GM06990 (cell line): ENCODE measurements at regions not wholly inside any gene's neighbourhood (a gene's known extent, or its start where the extent isn't known, plus 50 kb on each side); places are given as distances from the start of the nearest gene placed in this dataset.

Source experiments
- DNase-seq: peaks from one replicate; pipeline ENCODE4 v3.0.0-alpha.2; 2011; ENCODE audit not compliant: insufficient read length; ENCODE audit errors: extremely low read depth
- H3K27me3 ChIP-seq: replicated peaks from 2 replicates; pipeline ENCODE4 v1.6.0; 2011; ENCODE audit warnings: low read length; ENCODE audit not compliant: control insufficient read depth, insufficient read depth
- H3K36me3 ChIP-seq: 2 replicates; pipeline ENCODE4 v1.5.1; 2011; ENCODE audit warnings: low read length; ENCODE audit not compliant: control insufficient read depth, insufficient read depth
- H3K4me3 ChIP-seq: replicated peaks from 2 replicates; pipeline ENCODE4 v1.5.1; 2011; ENCODE audit warnings: low read depth, mild to moderate bottlenecking, control low read depth, low read length
- TF ChIP-seq, protein P1 (sequence below): IDR thresholded peaks from 2 replicates; pipeline ENCODE4 v1.5.1; 2011; ENCODE audit warnings: low read length, control low read depth, mild to moderate bottlenecking, inconsistent platforms; ENCODE audit not compliant: insufficient read depth, poor library complexity, severe bottlenecking

DNA sequence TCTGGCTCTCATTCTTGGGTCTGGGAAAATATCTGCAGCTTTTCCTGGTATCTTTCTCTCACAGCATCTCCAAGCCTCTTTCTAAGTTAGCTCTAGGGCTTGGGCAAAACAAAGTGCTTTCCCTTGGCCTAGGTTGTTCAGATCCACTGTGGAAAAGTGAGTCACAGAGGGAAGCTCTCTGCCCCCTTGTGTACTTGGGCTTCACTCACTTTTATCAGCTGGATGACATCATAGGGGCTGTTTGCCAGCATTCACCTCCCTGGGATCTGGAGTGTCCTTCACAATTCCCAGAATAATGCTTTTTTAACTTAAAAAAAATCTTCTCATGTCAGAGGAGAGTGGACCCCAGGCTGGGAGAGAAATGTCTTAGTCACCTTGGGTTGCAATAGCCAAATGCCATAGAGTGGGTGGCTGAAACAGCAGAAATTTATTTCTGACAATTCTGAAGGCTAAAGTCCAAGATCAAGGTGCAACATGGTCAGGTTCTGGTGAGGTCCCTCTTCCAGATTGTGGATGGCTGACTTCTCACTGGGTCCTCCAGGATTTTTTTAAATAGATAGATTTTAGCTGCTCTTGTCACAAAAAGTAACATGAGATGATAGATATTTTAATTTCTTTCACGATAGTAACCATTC, 247.8 kb downstream of the SH2D1A start:
- TF ChIP-seq, protein P1, sequence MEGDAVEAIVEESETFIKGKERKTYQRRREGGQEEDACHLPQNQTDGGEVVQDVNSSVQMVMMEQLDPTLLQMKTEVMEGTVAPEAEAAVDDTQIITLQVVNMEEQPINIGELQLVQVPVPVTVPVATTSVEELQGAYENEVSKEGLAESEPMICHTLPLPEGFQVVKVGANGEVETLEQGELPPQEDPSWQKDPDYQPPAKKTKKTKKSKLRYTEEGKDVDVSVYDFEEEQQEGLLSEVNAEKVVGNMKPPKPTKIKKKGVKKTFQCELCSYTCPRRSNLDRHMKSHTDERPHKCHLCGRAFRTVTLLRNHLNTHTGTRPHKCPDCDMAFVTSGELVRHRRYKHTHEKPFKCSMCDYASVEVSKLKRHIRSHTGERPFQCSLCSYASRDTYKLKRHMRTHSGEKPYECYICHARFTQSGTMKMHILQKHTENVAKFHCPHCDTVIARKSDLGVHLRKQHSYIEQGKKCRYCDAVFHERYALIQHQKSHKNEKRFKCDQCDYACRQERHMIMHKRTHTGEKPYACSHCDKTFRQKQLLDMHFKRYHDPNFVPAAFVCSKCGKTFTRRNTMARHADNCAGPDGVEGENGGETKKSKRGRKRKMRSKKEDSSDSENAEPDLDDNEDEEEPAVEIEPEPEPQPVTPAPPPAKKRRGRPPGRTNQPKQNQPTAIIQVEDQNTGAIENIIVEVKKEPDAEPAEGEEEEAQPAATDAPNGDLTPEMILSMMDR: no peak

DNA sequence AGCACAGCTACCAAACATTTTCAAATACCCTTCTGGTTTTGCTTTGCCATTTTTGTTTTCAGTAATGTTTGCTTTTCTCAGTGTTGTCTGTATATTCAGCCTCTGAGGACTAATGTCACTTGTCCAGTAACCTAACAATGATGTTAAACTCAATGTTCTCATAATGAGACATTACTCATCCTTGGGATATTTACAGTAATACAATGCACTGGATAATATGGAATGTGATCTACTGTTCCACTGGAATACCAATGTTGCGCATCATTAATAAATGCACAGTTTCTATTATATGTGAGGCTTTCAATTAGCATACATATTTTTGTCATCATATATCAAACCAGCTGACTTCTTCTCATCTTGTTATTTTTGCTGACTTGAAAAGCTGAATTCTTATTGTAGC, 259.1 kb downstream of the SH2D1A start:
- TF ChIP-seq, protein P1: no peak
- no peak for DNase-seq
- H3K4me3 ChIP-seq: no peak overlapping the region
- no peaks in the 10 kb centered on the region for H3K27me3 ChIP-seq
- no peaks in the 10 kb centered on the region for H3K36me3 ChIP-seq

More for the DNA sequence above, 247.8 kb downstream of the SH2D1A start:
- no peaks in the 10 kb centered on the region for H3K27me3 ChIP-seq
- H3K36me3 ChIP-seq: no peaks in the 10 kb centered on the region
- no peak overlapping the region for H3K4me3 ChIP-seq
- no peak for DNase-seq

DNA sequence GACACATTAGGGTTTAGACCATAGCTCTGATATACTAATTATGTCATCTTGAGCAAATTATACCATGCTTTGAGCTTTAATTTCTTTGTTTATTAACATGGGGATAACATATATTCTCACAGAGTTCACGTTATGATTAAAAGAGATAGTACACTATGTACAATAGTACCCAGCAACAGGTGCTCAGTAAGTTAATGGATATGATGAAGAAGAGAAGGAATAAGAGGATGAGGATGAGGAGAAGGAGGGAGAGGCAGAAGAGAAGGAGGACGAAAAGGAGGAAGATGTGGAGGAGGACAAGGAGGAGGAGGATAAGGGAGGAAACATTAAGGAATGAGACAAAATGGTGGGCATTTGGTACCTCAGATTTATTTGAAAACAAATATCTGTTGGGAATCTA, 260.4 kb downstream of the SH2D1A start:
- no peak overlapping the region for H3K4me3 ChIP-seq
- no peak for DNase-seq
- H3K27me3 ChIP-seq: no peaks in the 10 kb centered on the region
- no peaks in the 10 kb centered on the region for H3K36me3 ChIP-seq
- TF ChIP-seq, protein P1: no peak

DNA sequence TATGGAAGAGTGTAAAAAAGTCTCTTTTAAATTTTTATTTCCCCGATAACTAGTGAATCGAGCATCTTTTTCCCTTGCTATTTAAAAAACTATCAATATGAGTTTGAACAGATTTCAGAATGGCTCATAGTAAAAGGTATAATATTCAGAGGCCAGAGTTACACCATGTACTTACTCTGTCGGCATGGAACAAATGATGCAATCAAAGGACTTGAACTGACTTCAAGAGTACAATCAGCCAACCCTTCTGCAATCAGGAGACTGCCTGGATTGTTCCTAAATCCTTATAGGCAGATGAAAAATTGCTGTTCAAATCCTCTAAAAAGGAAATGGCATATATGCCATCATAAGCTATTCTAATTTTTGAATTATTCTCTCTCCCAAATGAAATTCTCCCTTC, 273.3 kb downstream of the SH2D1A start:
- TF ChIP-seq, protein P1: no peak
- no peak for DNase-seq
- H3K27me3 ChIP-seq: no peaks in the 10 kb centered on the region
- H3K4me3 ChIP-seq: no peak overlapping the region
- no peaks in the 10 kb centered on the region for H3K36me3 ChIP-seq

DNA sequence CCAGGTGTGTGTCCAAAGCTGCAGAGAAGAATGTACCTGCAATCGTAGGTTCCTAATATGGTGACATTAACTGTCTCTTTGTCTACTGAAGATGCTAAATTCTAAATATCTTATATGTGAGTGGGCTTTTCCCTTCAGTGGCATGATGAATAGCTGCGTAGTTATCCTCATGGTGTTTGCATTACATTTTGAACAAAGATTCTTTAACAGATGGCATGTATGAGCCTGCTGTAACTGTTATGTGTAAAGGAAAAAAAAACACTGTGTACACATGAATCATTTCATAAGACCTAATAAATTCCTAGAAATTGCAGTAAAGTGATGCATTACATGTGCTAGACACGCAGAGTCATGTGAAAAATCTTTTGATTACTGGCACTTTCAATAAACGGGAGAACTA, 288.0 kb downstream of the SH2D1A start:
- no peak for DNase-seq
- Histone ChIP-seq H3K36me3 (no peaks in the 10 kb centered on the region), H3K27me3 (no peaks in the 10 kb centered on the region), H3K4me3 (no peak overlapping the region)
- TF ChIP-seq, protein P1: no peak

DNA sequence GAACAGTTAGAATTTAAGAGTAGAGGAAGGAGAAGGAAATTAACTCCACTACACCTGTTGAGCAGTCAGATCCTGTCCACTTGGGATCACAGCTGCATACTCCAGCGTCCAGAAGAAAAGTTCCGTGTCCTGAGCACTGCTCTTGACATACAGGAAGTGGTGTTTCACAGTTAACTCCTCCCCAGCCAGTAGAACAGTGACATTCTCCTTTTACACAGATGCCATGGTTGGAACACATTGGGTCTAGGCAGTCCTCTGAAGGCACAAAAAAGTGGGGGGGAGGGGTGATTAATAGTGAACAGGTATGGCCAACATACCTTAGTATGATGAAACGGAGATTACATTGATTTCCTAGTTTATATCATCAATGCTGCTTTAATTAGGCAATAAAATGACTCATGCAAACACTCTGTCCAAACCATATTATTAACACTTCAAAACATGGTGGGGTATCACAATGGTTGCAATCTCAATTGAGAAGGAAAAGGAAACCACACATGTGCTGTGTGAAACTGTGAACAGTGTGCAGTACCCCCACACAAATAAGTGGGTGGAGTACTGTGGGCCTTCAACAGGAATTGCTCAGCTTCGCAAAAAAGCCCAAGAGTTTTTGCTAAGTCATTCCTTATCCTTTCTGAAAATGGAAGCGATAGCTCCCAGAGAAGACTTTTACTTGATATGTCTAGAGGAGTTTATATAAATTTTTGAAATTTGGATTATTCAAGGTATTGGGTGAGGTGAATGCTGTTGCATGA, 295.6 kb downstream of the SH2D1A start:
- H3K27me3 ChIP-seq: no peaks in the 10 kb centered on the region
- H3K4me3 ChIP-seq: no peak overlapping the region
- TF ChIP-seq, protein P1: no peak
- no peak for DNase-seq
- H3K36me3 ChIP-seq: no peaks in the 10 kb centered on the region
